PC-3 (cell line): ENCODE measurements at regions not wholly inside any gene's neighbourhood (a gene's known extent, or its start where the extent isn't known, plus 50 kb on each side); places are given as distances from the start of the nearest gene placed in this dataset.

Source experiments
- EZH2 ChIP-seq: fragments of 300-600 bp; sonication (generic); IDR thresholded peaks from one replicate; pipeline ENCODE4 v1.6.1; 2017; ENCODE audit warnings: antibody characterized with exemption, mild to moderate bottlenecking, low read length; ENCODE audit not compliant: unreplicated experiment
- TF ChIP-seq, protein P1 (sequence below): fragments of 300-600 bp; sonication (generic); conservative IDR thresholded peaks from 2 replicates; pipeline ENCODE4 v1.5.1; 2017; ENCODE audit warnings: antibody characterized with exemption, low read depth, mild to moderate bottlenecking, low read length

GRCh38 chr1:193741228-193741627 is 554.8 kb upstream of the B3GALT2 start:
- no peak for TF ChIP-seq EZH2
- TF ChIP-seq, protein P1, sequence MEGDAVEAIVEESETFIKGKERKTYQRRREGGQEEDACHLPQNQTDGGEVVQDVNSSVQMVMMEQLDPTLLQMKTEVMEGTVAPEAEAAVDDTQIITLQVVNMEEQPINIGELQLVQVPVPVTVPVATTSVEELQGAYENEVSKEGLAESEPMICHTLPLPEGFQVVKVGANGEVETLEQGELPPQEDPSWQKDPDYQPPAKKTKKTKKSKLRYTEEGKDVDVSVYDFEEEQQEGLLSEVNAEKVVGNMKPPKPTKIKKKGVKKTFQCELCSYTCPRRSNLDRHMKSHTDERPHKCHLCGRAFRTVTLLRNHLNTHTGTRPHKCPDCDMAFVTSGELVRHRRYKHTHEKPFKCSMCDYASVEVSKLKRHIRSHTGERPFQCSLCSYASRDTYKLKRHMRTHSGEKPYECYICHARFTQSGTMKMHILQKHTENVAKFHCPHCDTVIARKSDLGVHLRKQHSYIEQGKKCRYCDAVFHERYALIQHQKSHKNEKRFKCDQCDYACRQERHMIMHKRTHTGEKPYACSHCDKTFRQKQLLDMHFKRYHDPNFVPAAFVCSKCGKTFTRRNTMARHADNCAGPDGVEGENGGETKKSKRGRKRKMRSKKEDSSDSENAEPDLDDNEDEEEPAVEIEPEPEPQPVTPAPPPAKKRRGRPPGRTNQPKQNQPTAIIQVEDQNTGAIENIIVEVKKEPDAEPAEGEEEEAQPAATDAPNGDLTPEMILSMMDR, result no peak
